GM12875 (cell line): ENCODE measurements at regions not wholly inside any gene's neighbourhood (a gene's known extent, or its start where the extent isn't known, plus 50 kb on each side); places are given as distances from the start of the nearest gene placed in this dataset.

Source experiments
- H3K4me3 ChIP-seq: one replicate; pipeline ENCODE4 v1.5.1; 2011; ENCODE audit warnings: low read depth, low read length, control low read depth
- CTCF ChIP-seq: IDR thresholded peaks from 2 replicates; pipeline ENCODE4 v1.5.1; 2011; ENCODE audit warnings: low read depth, mild to moderate bottlenecking, control low read depth, inconsistent platforms, low read length, moderate library complexity, borderline replicate concordance; ENCODE audit not compliant: insufficient read depth

- TF ChIP-seq CTCF, result no peak
- H3K4me3 ChIP-seq, result no peak overlapping the region
Measured at GRCh38 chr5:39521940-39522590, 97.3 kb upstream of the DAB2 start.

- no peak for TF ChIP-seq CTCF
- H3K4me3 ChIP-seq, result no peak overlapping the region
Measured at GRCh38 chr5:39521098-39521860, 96.5 kb upstream of the DAB2 start.

GRCh38 chr5:39520232-39520572 lies 95.4 kb upstream of the DAB2 start:
- no peak overlapping the region for H3K4me3 ChIP-seq
- TF ChIP-seq CTCF, result no peak

GRCh38 chr5:39519566-39520231 lies 94.9 kb upstream of the DAB2 start:
- H3K4me3 ChIP-seq, result no peak overlapping the region
- TF ChIP-seq CTCF, result no peak

DNA sequence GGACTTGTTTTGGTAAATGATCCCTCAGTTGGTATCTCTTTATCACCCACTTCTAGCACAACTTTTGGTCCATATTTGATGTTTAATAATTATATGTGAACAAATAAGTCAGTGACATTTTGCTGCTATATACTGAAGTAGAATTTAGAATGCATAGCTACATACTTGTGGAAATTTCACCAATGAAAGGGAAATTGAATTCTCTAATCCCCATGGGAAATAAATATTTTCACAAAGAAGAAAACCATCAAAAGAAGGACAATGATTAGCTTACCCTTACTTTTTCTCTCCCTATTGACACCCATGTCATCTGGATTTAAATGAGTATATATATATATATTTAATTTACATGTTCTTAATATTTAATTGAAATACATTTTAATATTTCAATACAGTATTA lies 94.3 kb upstream of the DAB2 start:
- H3K4me3 ChIP-seq, result no peak overlapping the region
- TF ChIP-seq CTCF, result no peak

DNA sequence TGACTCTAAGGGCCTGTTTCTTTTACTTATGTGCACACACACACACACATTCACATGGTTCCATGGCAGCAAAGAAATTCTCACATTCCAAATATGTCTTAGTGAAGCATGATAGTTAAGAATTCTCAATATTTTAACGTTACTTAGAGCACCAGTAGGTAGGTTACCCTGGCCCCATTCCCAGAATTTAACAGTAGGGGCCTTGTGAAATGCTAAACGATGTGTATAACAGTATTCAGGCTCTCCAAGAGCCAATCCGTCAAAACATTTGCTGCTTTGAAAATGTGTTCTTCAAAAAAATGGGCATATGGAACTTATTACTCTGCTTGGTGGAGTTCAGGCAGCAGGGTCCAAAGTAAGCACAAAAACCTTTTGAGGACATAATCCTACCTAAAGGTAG lies 93.7 kb upstream of the DAB2 start:
- TF ChIP-seq CTCF, result no peak
- H3K4me3 ChIP-seq, result no peak overlapping the region
